GM12891 (cell line): ENCODE measurements at regions not wholly inside any gene's neighbourhood (a gene's known extent, or its start where the extent isn't known, plus 50 kb on each side); places are given as distances from the start of the nearest gene placed in this dataset.
A peak's percentile ranks its signal among the peaks of the same experiment; 100 is the strongest.

Experiments
- DNase-seq: peaks from one replicate; pipeline ENCODE4 v3.0.0; 2011; ENCODE audit warnings: low spot score; ENCODE audit not compliant: insufficient read length
- FAIRE-seq: peaks from 2 replicates; lab custom pipeline; 2011; peaks lifted over from hg19 to GRCh38; lab: Jason Lieb, UNC
- PAX5 ChIP-seq: IDR thresholded peaks from 2 replicates; pipeline ENCODE4 v1.6.1; 2011; ENCODE audit warnings: low read length, moderate library complexity, mild to moderate bottlenecking; ENCODE audit not compliant: insufficient read depth, severe bottlenecking
- POLR2A ChIP-seq: IDR thresholded peaks from 2 replicates; pipeline ENCODE4 v1.6.1; 2011; ENCODE audit warnings: low read depth, low read length, control low read depth
- POLR2AphosphoS5 ChIP-seq: IDR thresholded peaks from 2 replicates; pipeline ENCODE4 v1.6.1; 2011; ENCODE audit warnings: low read depth, low read length, control low read depth
- POU2F2 ChIP-seq: IDR thresholded peaks from 2 replicates; pipeline ENCODE4 v1.6.1; 2011; ENCODE audit warnings: low read depth, mild to moderate bottlenecking, control low read depth, low read length, moderate library complexity
- SPI1 ChIP-seq: IDR thresholded peaks from 2 replicates; pipeline ENCODE4 v1.6.1; 2011; ENCODE audit warnings: low read depth, low read length, control low read depth
- TAF1 ChIP-seq: IDR thresholded peaks from 2 replicates; pipeline ENCODE4 v1.6.1; 2011; ENCODE audit warnings: low read depth, low read length, control low read depth

DNA sequence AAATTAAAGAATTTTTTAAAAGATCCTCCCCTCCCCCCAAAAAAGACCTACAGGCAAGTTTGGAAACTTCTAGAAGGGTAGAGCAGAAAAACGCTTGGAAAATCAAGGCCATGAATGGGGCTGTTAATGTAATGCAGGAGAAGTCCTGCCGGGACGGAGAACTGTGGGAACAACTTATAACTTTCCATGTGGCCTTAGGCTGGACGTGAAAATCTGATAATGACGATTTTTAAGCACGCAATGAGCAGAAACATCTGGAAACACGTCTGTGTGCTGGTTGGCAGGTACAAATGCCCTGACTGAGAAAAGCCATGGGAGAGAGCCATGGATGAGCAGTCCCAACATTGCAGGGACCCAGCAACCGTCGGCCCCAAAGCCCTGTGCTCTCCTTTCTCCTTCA lies 198.7 kb upstream of the RREB1 start:
- DNase-seq: no peak
- no peak for TF ChIP-seq SPI1
- TF ChIP-seq PAX5: no peak
- TF ChIP-seq TAF1: no peak
- no peak for TF ChIP-seq POU2F2
- no peak for TF ChIP-seq POLR2AphosphoS5
- no peak for TF ChIP-seq POLR2A
- no peak for FAIRE-seq

DNA sequence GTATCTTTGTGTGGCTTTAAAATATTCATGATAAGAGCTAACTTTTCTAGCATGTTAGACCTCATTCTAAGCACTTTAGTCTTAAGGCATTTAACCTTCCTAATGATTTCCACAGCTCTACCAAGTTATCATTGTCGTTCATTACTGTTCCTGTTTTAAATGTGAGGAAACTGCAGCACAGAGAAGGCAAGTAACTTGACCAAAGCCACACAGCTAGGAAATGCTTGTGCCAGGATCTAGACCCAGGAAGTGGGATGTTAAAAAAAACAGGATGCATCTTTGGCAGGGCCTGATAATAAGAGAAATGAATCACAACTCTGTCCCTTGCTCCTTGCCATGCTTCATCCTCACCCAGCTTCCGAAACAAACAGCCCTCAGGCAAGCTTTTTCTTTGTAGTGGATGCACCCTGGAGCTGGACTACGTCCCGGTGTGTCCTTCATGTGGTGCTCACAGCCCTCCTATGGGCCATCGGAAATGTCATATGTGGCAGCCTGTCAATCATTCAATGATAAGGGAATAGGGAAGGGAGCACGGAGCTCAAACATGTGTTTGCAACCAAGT lies 196.9 kb upstream of the RREB1 start:
- TF ChIP-seq POU2F2 (no peak), SPI1 (no peak), POLR2A (no peak), TAF1 (no peak), POLR2AphosphoS5 (no peak), PAX5 (no peak)
- no peak for FAIRE-seq
- no peak for DNase-seq

DNA sequence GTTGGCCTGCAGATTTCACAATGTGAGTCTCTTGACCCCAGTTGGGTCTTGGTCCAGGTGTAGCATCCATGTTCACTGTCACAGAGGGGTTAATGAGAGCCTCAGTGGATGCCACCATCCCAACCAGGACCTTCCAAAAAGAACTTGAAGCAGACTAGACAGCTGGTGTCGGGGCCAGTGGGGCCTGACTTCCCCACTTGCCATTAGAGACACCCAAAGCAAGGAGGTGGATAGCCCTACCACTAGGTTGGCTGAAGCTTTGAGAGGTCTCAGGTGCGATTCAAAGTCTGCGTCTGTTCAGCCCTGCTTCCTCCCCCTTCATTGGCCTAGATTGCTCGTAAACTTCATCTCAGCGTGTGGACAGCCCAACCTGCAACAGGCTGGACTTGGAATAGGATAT lies 196.4 kb upstream of the RREB1 start:
- FAIRE-seq: no peak
- TF ChIP-seq PAX5: no peak
- TF ChIP-seq POU2F2: no peak
- no peak for TF ChIP-seq TAF1
- no peak for TF ChIP-seq POLR2AphosphoS5
- TF ChIP-seq SPI1: no peak
- no peak for TF ChIP-seq POLR2A
- DNase-seq: no peak

DNA sequence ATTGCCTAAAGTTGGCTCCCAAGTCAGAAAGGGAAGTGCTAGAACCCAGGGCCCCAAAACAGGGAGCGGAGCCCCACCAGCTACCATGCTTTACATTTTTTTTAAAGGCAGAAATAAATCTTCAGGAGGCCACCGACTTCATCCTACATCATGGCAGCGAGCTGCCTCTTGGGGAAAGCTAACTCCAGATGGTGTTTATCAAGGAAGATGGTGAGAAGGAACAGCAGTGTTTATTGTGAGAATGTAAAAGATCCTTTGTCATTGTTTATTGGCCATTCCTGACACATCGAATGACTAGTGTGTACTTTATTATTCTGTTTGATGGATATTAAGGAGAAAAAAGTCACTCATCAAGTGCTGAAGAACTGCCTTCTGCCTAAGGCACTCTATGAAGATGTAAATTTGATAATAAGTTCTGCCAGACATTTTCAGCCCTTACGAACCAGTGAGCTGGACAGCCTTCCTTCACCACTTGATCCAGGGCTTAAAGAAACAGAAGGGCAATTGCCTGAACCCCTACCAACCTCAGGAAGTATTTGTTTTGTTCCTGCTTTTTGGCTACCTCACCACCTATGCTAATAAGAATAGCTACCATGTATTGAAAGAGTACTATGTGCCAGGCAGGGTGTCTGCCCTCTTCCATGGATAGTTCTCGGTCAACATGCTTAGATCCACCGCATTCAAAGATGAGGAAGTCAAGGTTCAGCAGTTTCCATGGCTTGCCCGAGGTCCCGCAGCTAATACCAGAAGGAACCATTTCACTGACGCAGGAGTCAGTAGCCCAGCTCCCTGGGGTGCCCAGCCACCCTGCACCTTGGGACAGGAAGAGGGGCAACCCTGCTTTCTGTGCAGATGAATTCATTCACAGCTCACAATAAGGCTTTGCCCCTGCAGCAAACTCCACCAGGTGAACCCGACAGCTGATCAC lies 194.7 kb upstream of the RREB1 start:
- FAIRE-seq (no peak), DNase-seq (no peak)
- TF ChIP-seq POU2F2 (no peak), PAX5 (no peak)

DNA sequence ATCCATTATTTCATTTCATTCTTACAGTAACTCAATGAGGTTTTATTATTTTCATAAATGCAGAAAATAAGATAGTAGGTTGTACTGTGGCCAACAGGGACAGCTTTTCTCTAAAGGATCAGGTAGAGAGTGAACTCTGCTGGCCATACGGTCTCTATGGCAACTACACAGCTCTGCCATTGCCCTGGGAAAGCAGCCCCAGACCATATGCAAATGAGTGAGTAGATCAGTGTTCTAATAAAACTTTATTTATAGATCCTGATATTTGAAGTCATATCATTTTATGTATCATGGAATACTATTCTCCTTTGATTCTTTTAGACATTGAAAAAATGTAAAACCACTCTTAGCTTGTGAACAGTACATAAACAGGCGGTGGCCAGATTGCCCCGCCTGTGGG lies 192.5 kb upstream of the RREB1 start:
- DNase-seq (no peak), FAIRE-seq (peak; percentile 63)
- TF ChIP-seq SPI1 (no peak), POLR2AphosphoS5 (no peak), POLR2A (no peak), POU2F2 (peak; percentile 87)

DNA sequence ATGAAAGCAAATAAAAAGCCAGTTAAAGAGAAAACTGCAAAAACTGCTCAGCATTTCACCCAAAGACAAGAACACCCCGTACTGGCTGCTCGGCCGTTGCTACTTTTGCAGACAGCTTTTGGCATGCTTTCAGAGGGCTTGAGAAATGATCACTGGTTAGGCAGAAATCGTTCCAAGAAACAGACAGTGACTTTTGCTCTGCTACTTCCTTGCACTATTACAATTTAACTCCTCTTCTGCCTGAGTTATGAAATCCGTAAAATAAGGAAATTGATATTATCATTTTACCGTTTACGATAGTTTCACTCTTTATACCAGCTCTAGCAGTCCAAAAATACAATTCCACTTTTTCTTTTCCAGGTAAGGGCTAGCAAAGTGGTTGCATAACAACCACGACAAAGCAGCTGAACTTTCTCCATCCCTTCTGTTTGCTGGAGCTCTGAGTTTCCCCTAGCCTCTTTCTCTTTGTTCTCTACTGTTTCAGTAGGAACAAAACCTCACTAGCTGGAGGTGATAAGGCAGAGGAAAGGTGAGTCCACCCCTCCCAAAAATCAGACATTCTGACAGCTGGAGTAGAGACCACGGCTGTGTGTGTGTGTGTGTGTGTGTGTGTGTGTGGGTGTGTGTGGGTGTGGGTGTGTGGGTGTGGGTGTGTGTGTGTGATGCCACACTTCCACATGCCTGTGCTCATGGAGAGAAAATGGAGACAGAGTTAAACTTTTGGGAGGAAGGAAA lies 191.8 kb upstream of the RREB1 start:
- DNase-seq (no peak), FAIRE-seq (peak; percentile 23)
- TF ChIP-seq TAF1: no peak
- no peak for TF ChIP-seq PAX5
- TF ChIP-seq SPI1: no peak
- no peak for TF ChIP-seq POLR2A
- no peak for TF ChIP-seq POLR2AphosphoS5
- no peak for TF ChIP-seq POU2F2

DNA sequence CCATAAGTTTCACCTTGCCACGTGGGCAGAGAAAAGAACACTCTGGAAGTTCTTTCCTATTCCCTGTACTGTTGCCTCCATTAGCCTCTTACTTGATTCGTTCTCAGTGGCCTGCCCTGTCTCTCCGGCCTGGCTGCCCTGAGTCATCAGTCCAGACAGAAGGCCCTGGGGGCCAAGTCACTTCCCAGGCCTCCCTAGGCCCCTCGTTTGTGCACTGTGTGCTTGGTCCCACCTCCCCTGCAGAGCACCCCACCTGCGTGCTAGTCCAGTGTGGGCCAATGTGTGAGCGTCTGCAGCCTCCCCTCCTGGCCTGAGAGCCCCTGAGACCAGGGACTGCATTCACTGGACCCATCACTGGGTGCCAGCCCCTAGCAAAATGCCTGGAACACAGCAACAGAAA lies 191.2 kb upstream of the RREB1 start:
- no peak for FAIRE-seq
- TF ChIP-seq PAX5: no peak
- no peak for TF ChIP-seq POLR2AphosphoS5
- no peak for TF ChIP-seq POLR2A
- TF ChIP-seq SPI1: no peak
- TF ChIP-seq TAF1: no peak
- TF ChIP-seq POU2F2: no peak
- DNase-seq: no peak

DNA sequence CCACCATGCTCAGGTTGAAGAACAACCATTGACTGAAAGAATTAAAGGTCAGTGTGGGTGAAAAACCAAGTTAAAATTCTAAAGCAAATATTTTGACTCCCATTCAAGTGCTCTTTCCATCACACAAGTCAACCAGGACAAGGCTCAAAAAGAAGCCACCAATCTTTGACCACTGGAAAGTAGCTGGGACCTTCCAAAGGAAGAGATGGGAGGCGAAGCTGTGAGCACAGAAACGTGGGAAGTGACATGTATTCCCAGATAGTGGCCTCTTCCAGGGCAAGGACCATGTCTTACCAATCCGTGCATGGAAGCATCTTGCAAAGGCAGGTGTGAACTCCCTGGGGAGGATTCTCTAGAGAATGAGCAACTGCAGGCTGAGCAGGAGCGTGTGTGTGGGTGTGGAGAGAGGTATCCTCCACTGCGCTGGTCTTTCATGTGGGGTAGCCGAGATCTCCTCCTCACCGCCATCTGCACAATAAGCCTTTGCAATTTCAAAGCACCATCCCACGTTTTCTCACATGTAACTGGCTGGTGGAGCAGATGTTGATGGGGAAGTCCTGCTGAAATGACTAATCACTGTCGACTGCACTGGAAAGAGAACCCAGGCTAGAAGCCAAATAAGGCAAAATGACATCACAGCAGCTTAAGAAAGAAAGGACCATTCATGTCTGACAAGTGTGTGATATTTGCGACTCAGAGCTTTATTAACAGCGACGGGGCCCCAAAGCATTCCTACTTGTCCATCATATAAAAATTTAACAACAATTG lies 189.4 kb upstream of the RREB1 start:
- peak; percentile 95 for FAIRE-seq
- TF ChIP-seq POU2F2 (peak; percentile 95), TAF1 (no peak), POLR2A (no peak), POLR2AphosphoS5 (0 out of 2 replicates have a peak, but pooled peaks have one; percentile 40), SPI1 (peak; percentile 67), PAX5 (peak; percentile 25)
- DNase-seq: peak; percentile 49

DNA sequence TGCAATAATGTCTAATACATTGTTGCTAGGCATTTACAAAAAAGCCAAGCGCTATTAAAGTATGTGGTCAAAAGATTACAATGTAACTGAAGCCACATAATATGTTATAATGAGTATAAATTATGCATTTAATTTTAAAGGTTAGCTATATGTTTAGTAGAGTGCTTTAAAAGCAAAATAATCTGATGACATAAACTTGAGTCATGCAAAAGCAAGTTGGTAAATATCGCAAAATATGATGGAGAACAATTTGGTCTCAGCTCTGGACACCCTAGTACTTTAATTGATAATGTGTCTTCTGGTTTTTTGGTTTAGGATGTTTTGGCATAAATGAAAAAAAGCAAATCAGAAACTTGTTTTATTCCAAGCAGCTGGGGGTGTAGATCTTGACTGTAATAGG lies 188.6 kb upstream of the RREB1 start:
- no peak for FAIRE-seq
- DNase-seq: no peak
- TF ChIP-seq SPI1 (no peak), TAF1 (no peak), PAX5 (no peak), POLR2A (no peak), POU2F2 (no peak), POLR2AphosphoS5 (no peak)
